ENCODE measurements at regions not wholly inside any gene's neighbourhood (a gene's known extent, or its start where the extent isn't known, plus 50 kb on each side); places are given as distances from the start of the nearest gene placed in this dataset.
"Not testable (repeated sequence)": the region's sequence is repeated elsewhere in the genome, so short reads cannot be mapped to it uniquely, and the experiment has no call there.

DNA sequence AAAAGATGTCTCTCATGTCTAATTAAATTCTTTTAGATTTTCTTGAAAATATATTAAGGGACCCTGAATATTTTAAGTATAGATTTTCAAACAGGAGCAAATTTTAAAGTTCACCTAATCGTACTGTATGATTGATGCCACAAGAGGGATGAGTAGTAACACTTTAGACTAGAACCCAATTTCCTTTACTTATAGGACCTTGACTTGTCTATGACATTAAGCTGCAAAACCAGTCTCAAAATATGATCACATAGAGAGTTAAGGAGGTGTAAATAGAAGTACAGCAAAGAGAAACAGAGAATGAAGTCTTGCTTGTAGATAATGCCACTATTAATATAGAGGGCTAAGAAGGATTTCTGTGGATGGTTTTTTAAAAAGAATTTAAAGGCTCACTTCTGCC, 312.9 kb upstream of the PRR16 start:
- DNase-seq (ENCODE audit: low read depth) = no peak

- DNase-seq (ENCODE audit: low read depth) = no peak
Observed at GRCh38 chr5:120151825-120152224, 312.3 kb upstream of the PRR16 start.

DNA sequence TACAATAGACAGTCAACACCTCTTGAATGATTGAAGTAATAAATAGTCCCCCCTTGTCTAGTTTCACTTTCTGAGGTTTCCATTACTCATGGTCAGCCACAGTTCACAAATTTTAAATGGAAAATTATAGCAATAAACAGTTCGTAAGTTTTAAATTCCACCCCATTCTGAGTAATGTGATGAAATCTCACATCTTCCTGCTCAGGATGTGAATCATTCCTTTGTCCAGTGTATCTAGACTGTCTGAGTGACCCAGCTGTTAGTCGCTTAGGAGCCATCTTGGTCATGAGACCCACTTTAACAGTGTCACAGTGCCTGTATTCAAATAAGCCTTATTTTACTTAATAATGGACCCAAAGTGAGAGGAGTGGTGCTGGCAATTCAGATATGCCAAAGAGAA, 311.6 kb upstream of the PRR16 start:
- peak; percentile 73 for DNase-seq (ENCODE audit: low read depth)

- no peak for DNase-seq (ENCODE audit: low read depth)
Observed at GRCh38 chr5:120152931-120153330, 311.2 kb upstream of the PRR16 start.

GRCh38 chr5:120153551-120153950, 310.5 kb upstream of the PRR16 start:
- DNase-seq (ENCODE audit: low read depth) = no peak

- DNase-seq (ENCODE audit: low read depth) = no peak
Observed at GRCh38 chr5:120155873-120156272, 308.2 kb upstream of the PRR16 start.

GRCh38 chr5:120158211-120158610, 305.9 kb upstream of the PRR16 start:
- DNase-seq (ENCODE audit: low read depth) = no peak

GRCh38 chr5:120159155-120159554, 304.9 kb upstream of the PRR16 start:
- no peak for DNase-seq (ENCODE audit: low read depth)

- DNase-seq (ENCODE audit: low read depth) = peak; percentile 53
Observed at GRCh38 chr5:120160124-120160895, 303.8 kb upstream of the PRR16 start.

GRCh38 chr5:120162321-120162720, 301.8 kb upstream of the PRR16 start:
- DNase-seq (ENCODE audit: low read depth) = no peak

DNA sequence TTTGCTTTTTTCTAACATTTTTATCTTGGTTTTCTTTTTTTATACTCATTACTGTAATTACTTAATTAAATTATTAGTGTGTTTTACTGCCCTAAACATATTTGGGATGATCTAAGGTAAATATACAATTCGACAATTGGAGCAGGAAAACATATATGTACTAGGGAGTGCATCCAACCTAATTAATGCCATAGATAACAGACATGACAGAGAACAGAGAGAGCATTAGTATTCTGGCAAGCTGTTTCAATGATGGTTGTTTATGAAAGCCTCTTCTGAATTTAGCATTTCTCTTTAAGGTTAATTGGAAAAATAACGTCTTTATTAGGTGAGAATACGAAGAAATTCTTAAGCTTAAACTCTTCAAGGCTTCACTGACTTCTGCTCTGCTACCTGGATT, 300.1 kb upstream of the PRR16 start:
- DNase-seq (ENCODE audit: low read depth) = no peak

DNA sequence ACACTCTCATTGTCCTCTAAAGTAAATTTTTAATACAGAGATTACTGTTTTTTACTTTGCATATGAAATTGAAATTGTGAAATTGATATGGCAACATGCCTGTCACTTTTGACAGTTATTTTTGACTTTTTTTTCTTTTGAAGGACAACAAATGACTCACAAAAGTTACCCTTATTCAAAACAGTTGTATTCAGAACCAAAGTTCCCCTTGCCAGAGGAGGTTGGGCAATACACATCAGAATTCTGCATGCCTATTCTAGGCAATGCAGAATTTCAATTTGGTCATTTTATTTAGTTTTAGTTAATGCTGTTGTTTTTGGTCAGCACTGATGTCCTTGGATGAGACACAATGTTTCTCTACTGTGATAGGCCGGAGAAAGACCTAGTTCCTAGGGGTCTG, 299.1 kb upstream of the PRR16 start:
- DNase-seq (ENCODE audit: low read depth) = no peak

GRCh38 chr5:120173125-120173524, 291.0 kb upstream of the PRR16 start:
- DNase-seq (ENCODE audit: low read depth) = no peak

GRCh38 chr5:120174089-120174488, 290.0 kb upstream of the PRR16 start:
- DNase-seq (ENCODE audit: low read depth) = no peak

GRCh38 chr5:120181238-120181637, 282.9 kb upstream of the PRR16 start:
- not testable (repeated sequence) for DNase-seq (ENCODE audit: low read depth)

GRCh38 chr5:120194650-120195049, 269.4 kb upstream of the PRR16 start:
- DNase-seq (ENCODE audit: low read depth) = not testable (repeated sequence)

GRCh38 chr5:120199559-120199958, 264.5 kb upstream of the PRR16 start:
- no peak for DNase-seq (ENCODE audit: low read depth)

GRCh38 chr5:120207129-120207528, 257.0 kb upstream of the PRR16 start:
- no peak for DNase-seq (ENCODE audit: low read depth)

DNA sequence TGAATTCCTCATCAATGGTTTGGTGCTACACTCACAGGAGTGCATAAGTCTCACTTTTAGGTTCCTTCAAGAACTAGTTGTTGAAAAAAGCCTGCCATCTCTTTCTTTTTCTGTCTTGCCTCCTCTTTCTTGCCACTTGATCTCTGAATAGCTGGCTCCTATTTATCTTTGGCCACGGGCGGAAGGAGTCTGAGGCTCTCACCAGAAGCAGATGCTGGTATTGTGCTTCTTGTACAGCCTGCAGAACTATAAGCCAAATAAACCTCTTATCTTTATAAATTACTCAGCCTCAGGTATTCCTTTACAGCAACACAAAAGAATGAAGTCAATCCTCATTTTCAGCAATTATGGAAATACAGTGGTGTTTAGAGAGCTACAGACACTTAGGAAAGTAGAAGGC, 247.1 kb upstream of the PRR16 start:
- no peak for DNase-seq (ENCODE audit: low read depth)

DNA sequence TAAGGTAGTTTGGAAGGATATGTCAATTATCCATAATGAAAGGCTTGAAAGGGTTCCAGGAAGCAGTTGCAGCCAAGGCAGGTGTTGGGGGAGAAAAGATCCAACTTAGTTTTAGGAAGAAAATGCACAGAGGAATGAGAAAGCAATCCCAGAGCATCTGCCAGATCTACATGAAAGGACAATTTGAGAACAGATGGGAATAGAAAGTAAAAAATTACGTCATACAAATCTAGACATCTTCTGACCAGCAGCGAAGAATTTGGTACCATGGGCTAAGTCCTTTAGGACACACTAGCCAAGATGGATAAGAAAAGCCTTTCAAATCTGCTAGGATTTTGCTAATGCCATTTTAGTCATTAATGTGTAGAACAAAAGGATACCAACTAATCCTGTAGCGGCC, 244.1 kb upstream of the PRR16 start:
- no peak for DNase-seq (ENCODE audit: low read depth)

DNA sequence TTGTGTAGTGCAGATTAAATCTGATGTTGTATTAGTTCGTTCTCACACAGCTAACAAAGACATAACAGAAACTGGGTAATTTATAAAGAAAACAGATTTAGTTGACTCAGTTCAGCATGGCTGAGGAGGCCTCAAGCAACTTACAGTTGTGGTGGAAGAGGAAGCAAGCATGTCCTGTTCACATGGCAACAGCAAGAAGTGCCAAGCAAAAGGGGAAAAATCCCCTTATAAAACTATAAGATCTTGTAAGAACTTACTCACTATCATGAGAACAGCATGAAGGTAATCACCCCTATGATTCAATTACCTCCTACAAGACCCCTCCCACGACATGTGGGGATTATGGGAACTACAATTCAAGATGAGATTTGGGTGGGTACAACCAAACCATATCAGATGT, 238.6 kb upstream of the PRR16 start:
- no peak for DNase-seq (ENCODE audit: low read depth)

GRCh38 chr5:120228262-120229031, 235.7 kb upstream of the PRR16 start:
- no peak for DNase-seq (ENCODE audit: low read depth)

DNA sequence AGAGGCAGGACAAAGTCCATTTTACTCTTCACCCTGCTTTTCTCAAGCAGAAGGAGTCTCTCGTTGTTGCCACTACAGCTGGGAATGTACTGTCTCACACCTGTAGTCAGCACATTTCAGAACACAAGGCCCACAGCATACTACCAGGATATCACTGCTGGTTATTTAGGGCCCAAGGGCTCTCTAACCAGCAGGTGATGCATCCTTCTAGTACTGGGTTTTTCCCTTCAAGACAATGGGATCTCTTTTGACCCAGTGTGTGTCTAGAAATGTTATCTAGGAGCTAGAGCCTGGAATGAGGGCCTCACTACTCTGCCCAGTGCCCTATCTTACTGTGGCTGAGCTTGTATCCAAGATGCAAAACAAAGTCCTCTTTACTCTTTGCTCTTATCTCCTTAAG, 235.1 kb upstream of the PRR16 start:
- no peak for DNase-seq (ENCODE audit: low read depth)

DNA sequence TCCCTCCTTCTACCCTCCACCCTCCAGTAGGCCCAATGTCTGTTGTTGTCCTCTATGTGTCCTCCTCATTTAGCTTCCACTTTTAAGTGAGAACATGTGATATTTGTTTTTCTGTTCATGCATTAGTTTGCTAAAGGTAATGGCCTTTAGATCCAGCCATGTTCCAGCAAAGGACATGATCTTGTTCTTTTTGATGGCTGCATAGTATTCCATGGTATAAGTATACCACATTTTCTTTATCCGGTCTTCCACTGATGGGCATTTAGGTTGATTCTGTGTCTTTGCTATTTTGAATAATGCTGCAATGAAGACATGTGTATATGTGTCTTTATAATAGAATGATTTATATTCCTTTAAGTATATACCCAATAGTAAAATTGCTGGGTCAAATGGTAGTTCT, 232.5 kb upstream of the PRR16 start:
- no peak for DNase-seq (ENCODE audit: low read depth)

Data from HS-5 (cell line).